CD4-positive, alpha-beta memory T cell (primary cell): ENCODE measurements at regions not wholly inside any gene's neighbourhood (a gene's known extent, or its start where the extent isn't known, plus 50 kb on each side); places are given as distances from the start of the nearest gene placed in this dataset.

Experiments used
- CTCF ChIA-PET: fragments of 350-600 bp; sonication (Branson Sonifier 250); formaldehyde crosslinking; loops from one replicate; lab custom pipeline; 2021; ENCODE audit warnings: inconsistent platforms; ENCODE audit not compliant: partially characterized antibody; lab: Charles Lee
- POLR2A ChIA-PET: fragments of 350-600 bp; sonication (Branson Sonifier 250); formaldehyde crosslinking; loops from one replicate; lab custom pipeline; 2021; ENCODE audit not compliant: partially characterized antibody; lab: Charles Lee
- DNase-seq, 5 donors: peaks; one replicate each; pipeline versions ENCODE4 v3.0.0 to v3.0.0-alpha.2; 2020 to 2022; ENCODE audit warnings: mixed read lengths in 1 of 5
- H3K27ac ChIP-seq: one replicate; pipeline ENCODE4 v1.7.0; 2013; ENCODE audit warnings: low read depth, low read length
- H3K27me3 ChIP-seq: 2 replicates; pipeline ENCODE4 v1.7.0; 2013; ENCODE audit warnings: mild to moderate bottlenecking, low read length, moderate library complexity; ENCODE audit not compliant: insufficient read depth
- H3K36me3 ChIP-seq: 2 replicates; pipeline ENCODE4 v1.7.0; 2013; ENCODE audit warnings: mild to moderate bottlenecking, low read length, moderate library complexity; ENCODE audit not compliant: insufficient read depth
- H3K4me1 ChIP-seq: 2 replicates; pipeline ENCODE4 v1.7.0; 2013; ENCODE audit warnings: mild to moderate bottlenecking, low read length, moderate library complexity; ENCODE audit not compliant: insufficient read depth
- H3K4me3 ChIP-seq, 2 donors: one replicate each; pipeline ENCODE4 v1.7.0; 2013; ENCODE audit warnings: low read length in 2 of 2, mild to moderate bottlenecking in 1 of 2
- H3K9me3 ChIP-seq, 2 donors: one replicate each; pipeline ENCODE4 v1.7.0; 2013; ENCODE audit warnings: low read length in 2 of 2, control low read depth in 1 of 2; ENCODE audit not compliant: control insufficient read depth in 1 of 2
- H3K27ac Mint-ChIP-seq, 7 donors: one replicate each; pipeline ENCODE4 v1.8.0; 2020 to 2021; ENCODE audit warnings: mixed read lengths in 7 of 7, mild to moderate bottlenecking in 6 of 7, inconsistent platforms in 3 of 7, moderate library complexity in 3 of 7
- H3K27me3 Mint-ChIP-seq, 2 donors: one replicate each; pipeline ENCODE4 v1.8.0; 2020 to 2021; ENCODE audit warnings: mixed read lengths in 2 of 2
- H3K36me3 Mint-ChIP-seq, 2 donors: one replicate each; pipeline ENCODE4 v1.8.0; 2020 to 2021; ENCODE audit warnings: mixed read lengths in 2 of 2, inconsistent platforms in 1 of 2, mild to moderate bottlenecking in 1 of 2
- H3K4me1 Mint-ChIP-seq, 4 donors: one replicate each; pipeline ENCODE4 v1.8.0; 2020 to 2021; ENCODE audit warnings: mixed read lengths in 4 of 4, mild to moderate bottlenecking in 1 of 4
- H3K4me3 Mint-ChIP-seq, 8 donors: one replicate each; pipeline ENCODE4 v1.8.0; 2020 to 2021; ENCODE audit warnings: mixed read lengths in 8 of 8, mild to moderate bottlenecking in 7 of 8, moderate library complexity in 6 of 8, inconsistent platforms in 3 of 8
- H3K9me3 Mint-ChIP-seq, 8 donors: one replicate each; pipeline ENCODE4 v1.8.0; 2020 to 2021; ENCODE audit warnings: mixed read lengths in 8 of 8, mild to moderate bottlenecking in 5 of 8, inconsistent platforms in 3 of 8, moderate library complexity in 1 of 8
- intact Hi-C: fragments of 100-400 bp; cut with micrococcal nuclease; formaldehyde crosslinking; loops from one replicate; pipeline ENCODE4 v1.15.1; 2023

DNA sequence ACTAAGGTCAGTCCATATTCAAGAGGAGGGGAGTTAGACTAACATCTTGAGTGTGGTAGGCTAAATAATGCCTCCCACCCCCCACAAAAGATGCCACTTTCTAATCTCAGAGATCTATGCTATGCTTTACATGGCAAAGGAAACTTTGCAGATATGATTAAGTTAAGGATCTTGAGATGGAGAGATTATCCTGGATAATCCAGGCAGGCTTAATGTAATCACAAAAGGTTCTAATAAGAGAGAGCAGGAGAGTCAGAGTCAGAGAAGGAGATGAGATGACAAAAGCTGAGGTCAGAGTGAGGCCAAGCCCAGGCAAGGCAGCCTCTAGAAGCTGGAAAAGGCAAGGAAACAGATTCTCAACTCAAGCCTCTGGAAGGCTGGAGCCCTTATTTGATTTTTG, 1011.6 kb downstream of the PCDH9 start:
- no peak overlapping the region for H3K4me3 ChIP-seq
- Mint-ChIP-seq H3K27ac (no peak overlapping the region), H3K27me3 (no peaks in the 10 kb centered on the region), H3K9me3 (peaks cover 0 to 13% (median 5%) of the 10 kb centered on the region in 8 donors), H3K36me3 (no peaks in the 10 kb centered on the region), H3K4me1 (no peaks in the 10 kb centered on the region), H3K4me3 (no peak overlapping the region)
- ChIA-PET CTCF (no interaction called here), POLR2A (no interaction called here)
- intact Hi-C loops = no loop called here
- no peaks in the 10 kb centered on the region for H3K36me3 ChIP-seq
- no peak for DNase-seq
- H3K9me3 ChIP-seq = no peaks in the 10 kb centered on the region
- no peaks in the 10 kb centered on the region for H3K4me1 ChIP-seq
- H3K27me3 ChIP-seq = no peaks in the 10 kb centered on the region
- no peak overlapping the region for H3K27ac ChIP-seq

DNA sequence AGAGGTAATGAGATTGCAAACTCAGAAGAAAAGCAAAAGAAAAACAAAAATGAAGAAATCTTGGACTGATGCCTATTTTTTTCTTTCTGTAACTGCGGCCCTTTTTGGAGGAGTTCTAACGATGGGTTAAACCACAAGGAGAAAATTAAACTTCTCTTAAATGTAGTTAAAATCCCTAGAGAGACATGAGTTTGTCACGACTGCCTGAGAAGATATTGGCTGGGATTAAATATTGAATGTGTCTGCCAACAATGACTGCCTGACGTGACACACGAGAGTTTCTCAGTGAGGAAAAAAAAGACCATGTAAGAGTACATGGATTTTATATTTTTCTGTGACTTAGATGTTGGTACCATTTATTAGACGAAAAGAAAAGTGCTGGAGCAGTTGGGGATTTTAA, 1013.4 kb downstream of the PCDH9 start:
- H3K27ac ChIP-seq = no peak overlapping the region
- Mint-ChIP-seq H3K9me3 (peaks cover 0 to 11% (median 5%) of the 10 kb centered on the region in 8 donors), H3K4me1 (no peaks in the 10 kb centered on the region), H3K36me3 (no peaks in the 10 kb centered on the region), H3K27me3 (no peaks in the 10 kb centered on the region), H3K4me3 (no peak overlapping the region), H3K27ac (no peak overlapping the region)
- ChIA-PET POLR2A (no interaction called here), CTCF (no interaction called here)
- no peak for DNase-seq
- no peaks in the 10 kb centered on the region for H3K4me1 ChIP-seq
- H3K4me3 ChIP-seq = no peak overlapping the region
- H3K36me3 ChIP-seq = no peaks in the 10 kb centered on the region
- intact Hi-C loops = no loop called here
- H3K27me3 ChIP-seq = no peaks in the 10 kb centered on the region
- H3K9me3 ChIP-seq = no peaks in the 10 kb centered on the region

DNA sequence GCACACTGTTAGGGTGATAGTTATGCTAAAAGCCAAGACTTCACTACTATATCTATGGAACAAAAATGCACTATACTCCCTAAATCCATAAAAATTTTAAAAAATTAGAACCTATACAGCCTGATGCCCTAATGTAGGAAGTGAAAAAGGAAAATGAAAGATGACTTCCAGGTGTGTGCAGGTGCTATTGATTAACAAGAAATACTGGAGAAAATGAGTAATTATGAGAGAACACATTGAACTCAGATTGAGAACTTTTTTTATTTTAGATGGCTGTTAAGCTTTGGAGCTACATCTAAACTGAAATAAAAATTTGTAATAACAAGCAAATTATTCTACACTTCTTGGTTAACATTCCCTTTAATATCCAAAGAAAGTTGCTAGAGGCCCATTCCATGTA, 1015.7 kb downstream of the PCDH9 start:
- no peak for DNase-seq
- Histone ChIP-seq H3K4me1 (no peaks in the 10 kb centered on the region), H3K27me3 (no peaks in the 10 kb centered on the region), H3K27ac (no peak overlapping the region), H3K4me3 (no peak overlapping the region), H3K9me3 (no peaks in the 10 kb centered on the region), H3K36me3 (no peaks in the 10 kb centered on the region)
- no peaks in the 10 kb centered on the region for H3K4me1 Mint-ChIP-seq
- H3K9me3 Mint-ChIP-seq = peaks cover 0 to 11% (median 5%) of the 10 kb centered on the region in 8 donors
- H3K4me3 Mint-ChIP-seq = no peak overlapping the region
- H3K27ac Mint-ChIP-seq = no peak overlapping the region
- intact Hi-C loops = no loop called here
- H3K27me3 Mint-ChIP-seq = no peaks in the 10 kb centered on the region
- CTCF ChIA-PET = interaction anchor here (1.3 kb wide), 1 partner anchor 11 kb away, joined by 4 read pairs; no protein-coding TSS in a partner anchor
- POLR2A ChIA-PET = no interaction called here
- no peaks in the 10 kb centered on the region for H3K36me3 Mint-ChIP-seq

DNA sequence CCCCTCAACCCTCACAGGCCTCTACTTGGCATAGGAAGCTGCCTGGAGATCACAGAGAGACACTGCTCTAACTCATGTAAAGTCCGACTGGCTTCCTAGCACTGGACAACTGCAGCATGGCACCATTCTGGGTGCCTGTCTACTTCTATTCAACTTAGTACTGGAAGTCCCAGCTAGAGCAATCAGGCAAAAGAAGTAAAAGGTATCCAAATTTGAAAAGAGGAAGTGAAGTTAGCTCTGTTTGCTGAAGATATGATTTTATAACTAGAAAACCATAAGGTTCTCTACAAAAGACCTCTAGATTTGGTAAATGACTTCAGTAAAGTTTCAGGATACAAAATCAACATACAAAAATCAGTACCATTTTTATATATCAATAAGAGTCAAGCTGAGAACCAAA, 1017.6 kb downstream of the PCDH9 start:
- Mint-ChIP-seq H3K4me3 (no peak overlapping the region), H3K27ac (no peak overlapping the region), H3K4me1 (no peaks in the 10 kb centered on the region), H3K36me3 (no peaks in the 10 kb centered on the region), H3K27me3 (no peaks in the 10 kb centered on the region), H3K9me3 (peaks cover 0 to 11% (median 5%) of the 10 kb centered on the region in 8 donors)
- H3K9me3 ChIP-seq = no peaks in the 10 kb centered on the region
- POLR2A ChIA-PET = no interaction called here
- intact Hi-C loops = no loop called here
- H3K4me1 ChIP-seq = no peaks in the 10 kb centered on the region
- H3K27ac ChIP-seq = no peak overlapping the region
- no peaks in the 10 kb centered on the region for H3K27me3 ChIP-seq
- CTCF ChIA-PET = no interaction called here
- no peak overlapping the region for H3K4me3 ChIP-seq
- no peak for DNase-seq
- no peaks in the 10 kb centered on the region for H3K36me3 ChIP-seq

DNA sequence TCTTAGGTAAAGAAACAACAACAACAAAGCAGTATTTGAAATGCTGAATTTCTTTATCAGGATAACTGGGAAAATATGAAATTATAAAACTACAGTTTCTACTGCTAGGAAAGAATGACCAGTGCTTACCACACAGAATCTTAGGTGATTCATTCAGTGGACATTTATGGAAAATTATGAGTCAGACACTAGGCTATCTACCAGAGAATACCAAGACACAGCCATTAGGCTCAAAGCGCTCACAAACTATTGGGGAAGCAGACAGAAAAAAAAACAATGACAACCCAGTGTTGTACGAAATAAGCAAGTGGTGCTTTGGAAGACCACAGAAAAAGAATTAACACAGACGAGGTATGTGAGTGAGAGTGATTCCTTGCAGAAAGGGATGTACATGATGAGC, 1019.5 kb downstream of the PCDH9 start:
- Mint-ChIP-seq H3K27me3 (no peaks in the 10 kb centered on the region), H3K4me3 (no peak overlapping the region), H3K36me3 (no peaks in the 10 kb centered on the region), H3K9me3 (peaks cover 0 to 11% (median 2%) of the 10 kb centered on the region in 8 donors), H3K27ac (no peak overlapping the region), H3K4me1 (no peaks in the 10 kb centered on the region)
- Histone ChIP-seq H3K36me3 (no peaks in the 10 kb centered on the region), H3K9me3 (no peaks in the 10 kb centered on the region), H3K4me1 (no peaks in the 10 kb centered on the region), H3K27me3 (no peaks in the 10 kb centered on the region), H3K27ac (no peak overlapping the region), H3K4me3 (no peak overlapping the region)
- ChIA-PET POLR2A (no interaction called here), CTCF (no interaction called here)
- intact Hi-C loops = no loop called here
- DNase-seq = no peak

DNA sequence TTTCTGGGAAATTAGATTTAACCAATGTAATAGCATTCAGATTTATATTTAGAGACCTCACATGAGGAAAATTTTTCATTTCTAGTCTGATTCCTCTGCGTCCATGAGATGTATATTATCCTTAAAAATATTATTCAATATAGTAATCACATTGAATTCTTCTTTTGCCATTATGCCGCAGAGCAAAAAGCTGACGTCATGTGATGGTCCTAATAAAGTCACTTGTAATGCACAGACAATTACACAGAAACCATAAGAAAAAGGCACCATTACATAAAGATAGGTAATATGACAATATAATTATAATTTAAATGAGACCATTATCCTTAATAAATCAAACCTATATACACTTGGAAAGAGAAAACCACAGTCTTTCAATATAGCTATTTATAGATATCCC, 1021.5 kb downstream of the PCDH9 start:
- H3K9me3 Mint-ChIP-seq = peaks cover 0 to 9% (median 0%) of the 10 kb centered on the region in 8 donors
- no peaks in the 10 kb centered on the region for H3K36me3 Mint-ChIP-seq
- no peak overlapping the region for H3K27ac Mint-ChIP-seq
- DNase-seq = no peak
- no peaks in the 10 kb centered on the region for H3K4me1 ChIP-seq
- H3K4me3 ChIP-seq = no peak overlapping the region
- H3K4me1 Mint-ChIP-seq = no peaks in the 10 kb centered on the region
- H3K27me3 ChIP-seq = no peaks in the 10 kb centered on the region
- POLR2A ChIA-PET = no interaction called here
- no peaks in the 10 kb centered on the region for H3K27me3 Mint-ChIP-seq
- H3K36me3 ChIP-seq = no peaks in the 10 kb centered on the region
- intact Hi-C loops = no loop called here
- H3K9me3 ChIP-seq = no peaks in the 10 kb centered on the region
- CTCF ChIA-PET = no interaction called here
- H3K27ac ChIP-seq = no peak overlapping the region
- H3K4me3 Mint-ChIP-seq = no peak overlapping the region

DNA sequence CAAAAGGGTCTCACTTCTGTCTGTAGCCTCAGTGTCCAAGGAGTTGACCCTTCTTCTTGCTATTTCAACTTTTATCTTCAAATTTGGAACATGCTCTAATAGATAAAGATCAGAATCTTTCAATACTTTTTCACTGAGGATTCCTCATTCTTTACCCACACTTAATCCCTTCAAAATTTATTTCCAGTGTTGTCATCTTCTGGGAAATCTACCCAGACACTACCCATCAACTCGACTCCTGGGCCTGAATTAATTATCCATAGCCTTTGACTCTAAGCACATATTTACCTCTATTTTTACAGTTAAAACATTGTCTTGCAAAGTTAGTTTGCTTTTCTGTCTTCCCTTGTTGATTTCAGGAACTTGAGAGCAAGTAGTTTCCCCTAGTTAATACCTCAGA, 1022.5 kb downstream of the PCDH9 start:
- Mint-ChIP-seq H3K27ac (no peak overlapping the region), H3K27me3 (no peaks in the 10 kb centered on the region), H3K4me3 (no peak overlapping the region), H3K36me3 (no peaks in the 10 kb centered on the region), H3K4me1 (no peaks in the 10 kb centered on the region), H3K9me3 (peaks cover 0 to 9% (median 2%) of the 10 kb centered on the region in 8 donors)
- POLR2A ChIA-PET = no interaction called here
- no peaks in the 10 kb centered on the region for H3K36me3 ChIP-seq
- H3K4me3 ChIP-seq = no peak overlapping the region
- no peak overlapping the region for H3K27ac ChIP-seq
- no peak for DNase-seq
- CTCF ChIA-PET = no interaction called here
- no peaks in the 10 kb centered on the region for H3K4me1 ChIP-seq
- no peaks in the 10 kb centered on the region for H3K9me3 ChIP-seq
- no peaks in the 10 kb centered on the region for H3K27me3 ChIP-seq
- intact Hi-C loops = no loop called here

DNA sequence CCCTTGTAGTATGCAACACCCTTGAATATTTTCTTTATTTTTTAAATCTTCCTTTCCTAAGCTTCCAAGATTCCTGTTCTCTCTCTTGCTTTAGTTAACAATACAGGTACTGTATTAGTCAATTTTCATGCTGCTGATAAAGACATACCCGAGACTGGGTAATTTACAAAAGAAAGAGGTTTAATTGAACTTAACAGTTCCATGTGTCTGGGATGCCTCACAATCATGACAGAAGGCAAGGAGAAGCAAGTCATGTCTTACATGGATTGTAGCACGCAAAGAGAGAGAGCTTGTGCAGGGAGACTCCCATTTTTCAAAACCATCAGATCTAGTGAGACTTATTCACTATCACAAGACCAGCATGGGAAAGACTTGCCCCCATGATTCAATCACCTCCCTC, 1024.3 kb downstream of the PCDH9 start:
- CTCF ChIA-PET = no interaction called here
- H3K4me3 Mint-ChIP-seq = no peak overlapping the region

More for the DNA sequence above, 1024.3 kb downstream of the PCDH9 start:
- no peaks in the 10 kb centered on the region for H3K36me3 Mint-ChIP-seq
- H3K4me3 ChIP-seq = no peak overlapping the region
- intact Hi-C loops = no loop called here
- no peaks in the 10 kb centered on the region for H3K4me1 ChIP-seq
- no peaks in the 10 kb centered on the region for H3K9me3 ChIP-seq
- no peak for DNase-seq
- H3K27ac Mint-ChIP-seq = no peak overlapping the region
- H3K27me3 Mint-ChIP-seq = no peaks in the 10 kb centered on the region
- H3K27ac ChIP-seq = no peak overlapping the region
- H3K27me3 ChIP-seq = no peaks in the 10 kb centered on the region
- H3K36me3 ChIP-seq = no peaks in the 10 kb centered on the region
- peaks cover 0 to 8% (median 2%) of the 10 kb centered on the region in 8 donors for H3K9me3 Mint-ChIP-seq
- POLR2A ChIA-PET = no interaction called here
- no peaks in the 10 kb centered on the region for H3K4me1 Mint-ChIP-seq
